Thyroid gland (tissue), 4 donors: ENCODE measurements at regions not wholly inside any gene's neighbourhood (a gene's known extent, or its start where the extent isn't known, plus 50 kb on each side); places are given as distances from the start of the nearest gene placed in this dataset.

Experiments
- DNase-seq, 2 donors: peaks; one replicate each; pipeline ENCODE4 v3.0.0-alpha.2; 2019
- H3K27ac ChIP-seq, 3 donors: fragments of 200-600 bp; sonication (generic); 1 replicate in 2 of 3; 2 replicates in 1 of 3; pipeline ENCODE4 v1.5.1; 2016 to 2019; ENCODE audit warnings: mild to moderate bottlenecking in 1 of 3, moderate library complexity in 1 of 3
- H3K27me3 ChIP-seq: fragments of 200-600 bp; sonication (generic); one replicate; pipeline ENCODE4 v1.5.1; 2019
- H3K36me3 ChIP-seq, 2 donors: fragments of 200-600 bp; sonication (generic); one replicate each; pipeline ENCODE4 v1.5.1; 2016 to 2019
- H3K4me1 ChIP-seq, 2 donors: fragments of 200-600 bp; sonication (generic); one replicate each; pipeline ENCODE4 v1.5.1; 2017 to 2019
- H3K4me3 ChIP-seq, 3 donors: fragments of 200-600 bp; sonication (generic); replicated peaks in 1 of 3; 1 replicate in 2 of 3; 2 replicates in 1 of 3; pipeline ENCODE4 v1.5.1; 2016; ENCODE audit warnings: mild to moderate bottlenecking in 1 of 3
- H3K9me3 ChIP-seq: fragments of 200-600 bp; sonication (generic); one replicate; pipeline ENCODE4 v1.5.1; 2017
- CTCF ChIP-seq, 6 experiments: fragments of 200-600 bp in 3 of 6; fragments of 450-650 bp in 3 of 6; sonication (generic) in 3 of 6; IDR thresholded peaks; one replicate each; pipeline ENCODE4 v1.5.1; 2016 to 2019; ENCODE audit warnings: antibody characterized with exemption in 6 of 6, mild to moderate bottlenecking in 2 of 6, inconsistent platforms in 1 of 6, moderate library complexity in 1 of 6
- POLR2A ChIP-seq, 2 donors: fragments of 450-650 bp; IDR thresholded peaks; one replicate each; pipeline ENCODE4 v1.6.1; 2017; ENCODE audit warnings: antibody characterized with exemption in 2 of 2, mild to moderate bottlenecking in 2 of 2, moderate library complexity in 1 of 2
- WGBS, 2 donors: methylation state at CpG; one replicate each; pipeline ENCODE4 v1.1.5; 2017; 5-methylcytosine and 5-hydroxymethylcytosine counted together
- intact Hi-C: fragments of 100-400 bp; cut with DNase I; formaldehyde crosslinking; loops from one replicate; pipeline ENCODE4 v1.15.1; 2023

- Histone ChIP-seq H3K27me3 (no peaks in the 10 kb centered on the region), H3K4me1 (no peaks in the 10 kb centered on the region), H3K9me3 (no peaks in the 10 kb centered on the region), H3K27ac (no peak overlapping the region), H3K36me3 (no peaks in the 10 kb centered on the region), H3K4me3 (no peak overlapping the region)
- no peak for DNase-seq
- 75 to 89% methylated on average over 2 of the region's 2 CpGs for WGBS, 2 donors
- intact Hi-C loops = no loop called here
- TF ChIP-seq CTCF (IDR thresholded peaks at IDR 0.05) = no peak
- no peak for TF ChIP-seq POLR2A (IDR thresholded peaks at IDR 0.05)
Measured at GRCh38 chr11:21896216-21896615, 296.7 kb upstream of the ANO5 start.

GRCh38 chr11:21896746-21897602 is 295.9 kb upstream of the ANO5 start:
- intact Hi-C loops = no loop called here

GRCh38 chr11:21897752-21898151 is 295.1 kb upstream of the ANO5 start:
- Histone ChIP-seq H3K4me3 (no peak overlapping the region), H3K4me1 (no peaks in the 10 kb centered on the region), H3K27ac (no peak overlapping the region), H3K9me3 (no peaks in the 10 kb centered on the region), H3K27me3 (no peaks in the 10 kb centered on the region), H3K36me3 (no peaks in the 10 kb centered on the region)
- TF ChIP-seq CTCF (IDR thresholded peaks at IDR 0.05) (no peak), POLR2A (IDR thresholded peaks at IDR 0.05) (no peak)
- no peak for DNase-seq
- intact Hi-C loops = no loop called here
- WGBS, 2 donors = 70 to 97% methylated on average over 1 of the region's 1 CpG

More at GRCh38 chr11:21896746-21897602, 295.9 kb upstream of the ANO5 start:
- Histone ChIP-seq H3K4me3 (no peak overlapping the region), H3K27me3 (no peaks in the 10 kb centered on the region), H3K27ac (no peak overlapping the region), H3K9me3 (no peaks in the 10 kb centered on the region), H3K36me3 (no peaks in the 10 kb centered on the region), H3K4me1 (no peaks in the 10 kb centered on the region)
- TF ChIP-seq CTCF (IDR thresholded peaks at IDR 0.05) (no peak), POLR2A (IDR thresholded peaks at IDR 0.05) (no peak)
- WGBS, 2 donors = 68 to 77% methylated on average over 3 of the region's 3 CpGs
- DNase-seq = no peak

GRCh38 chr11:21908211-21908610 is 284.7 kb upstream of the ANO5 start:
- no peak overlapping the region for H3K27ac ChIP-seq
- DNase-seq = no peak
- H3K27me3 ChIP-seq = no peaks in the 10 kb centered on the region
- no peaks in the 10 kb centered on the region for H3K4me1 ChIP-seq
- H3K9me3 ChIP-seq = no peaks in the 10 kb centered on the region
- H3K36me3 ChIP-seq = no peaks in the 10 kb centered on the region
- intact Hi-C loops = no loop called here
- H3K4me3 ChIP-seq = no peak overlapping the region
- no peak for TF ChIP-seq POLR2A (IDR thresholded peaks at IDR 0.05)
- no peak for TF ChIP-seq CTCF (IDR thresholded peaks at IDR 0.05)

GRCh38 chr11:21909145-21909544 is 283.7 kb upstream of the ANO5 start:
- intact Hi-C loops = no loop called here
- WGBS, 2 donors = 74% methylated on average over 2 of the region's 2 CpGs
- Histone ChIP-seq H3K27me3 (no peaks in the 10 kb centered on the region), H3K4me3 (no peak overlapping the region), H3K27ac (no peak overlapping the region), H3K4me1 (no peaks in the 10 kb centered on the region), H3K9me3 (no peaks in the 10 kb centered on the region), H3K36me3 (no peaks in the 10 kb centered on the region)
- no peak for TF ChIP-seq CTCF (IDR thresholded peaks at IDR 0.05)
- no peak for TF ChIP-seq POLR2A (IDR thresholded peaks at IDR 0.05)
- DNase-seq = no peak
